Amniotic stem cell (primary cell): ENCODE measurements at regions not wholly inside any gene's neighbourhood (a gene's known extent, or its start where the extent isn't known, plus 50 kb on each side); places are given as distances from the start of the nearest gene placed in this dataset.

ENCODE experiments used
- DNase-seq: peaks from one replicate; lab custom pipeline; 2025; lab: John Stamatoyannopoulos, UW

DNA sequence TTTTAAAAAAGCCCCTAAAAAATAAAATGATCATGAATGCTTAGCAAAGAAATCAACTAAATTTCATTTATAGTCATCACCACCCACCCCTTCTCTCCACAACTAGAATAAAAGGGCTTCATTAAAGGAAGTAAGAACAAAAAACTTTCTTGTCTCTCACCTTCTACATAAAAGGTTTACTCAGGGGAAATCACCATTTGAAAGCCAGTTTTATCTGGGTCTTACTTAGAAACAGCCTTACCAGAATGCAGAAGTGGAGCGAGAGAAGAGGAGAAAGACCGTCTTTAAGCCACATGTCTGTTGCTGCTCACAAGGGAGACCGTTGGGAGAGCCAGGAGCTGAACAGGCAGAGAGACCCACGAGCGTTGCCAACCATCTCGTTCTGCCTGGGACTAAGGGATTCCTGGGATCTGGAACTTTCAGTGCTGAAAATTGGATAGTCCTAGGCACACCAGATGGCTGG lies 350.1 kb upstream of the PROK2 start:
- no peak for DNase-seq

DNA sequence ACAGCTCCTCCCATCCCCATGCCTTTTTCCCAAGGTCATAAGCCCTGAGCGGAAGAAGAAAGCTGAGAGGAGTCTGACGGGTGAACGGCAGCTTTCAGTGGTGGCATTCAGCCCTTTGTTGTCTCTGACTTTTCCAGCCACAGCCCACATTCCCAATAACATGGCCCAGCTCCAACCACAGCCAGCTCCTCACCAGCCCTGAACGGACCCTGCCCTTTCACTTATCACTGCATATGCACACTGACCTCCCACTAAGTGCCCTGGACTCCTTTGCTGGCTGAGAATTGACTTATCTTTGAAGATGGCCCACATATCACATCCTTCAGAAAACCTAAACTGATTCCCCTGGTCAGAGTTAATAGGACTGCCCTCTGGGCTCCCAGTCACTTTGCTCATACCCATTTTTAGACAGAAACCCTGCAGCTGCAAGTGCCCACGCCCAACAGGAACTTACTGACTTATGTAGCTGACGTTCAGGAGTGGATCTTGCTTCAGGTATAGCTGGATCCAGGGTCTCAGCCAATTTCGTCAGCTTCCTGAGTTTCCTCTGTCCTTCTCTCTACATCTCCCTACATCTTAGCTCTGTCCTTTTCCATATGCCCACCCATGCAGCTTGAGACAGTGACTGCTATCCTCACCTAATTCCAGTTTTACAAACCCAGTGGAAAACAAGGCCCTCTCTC lies 348.5 kb upstream of the PROK2 start:
- DNase-seq, result no peak

DNA sequence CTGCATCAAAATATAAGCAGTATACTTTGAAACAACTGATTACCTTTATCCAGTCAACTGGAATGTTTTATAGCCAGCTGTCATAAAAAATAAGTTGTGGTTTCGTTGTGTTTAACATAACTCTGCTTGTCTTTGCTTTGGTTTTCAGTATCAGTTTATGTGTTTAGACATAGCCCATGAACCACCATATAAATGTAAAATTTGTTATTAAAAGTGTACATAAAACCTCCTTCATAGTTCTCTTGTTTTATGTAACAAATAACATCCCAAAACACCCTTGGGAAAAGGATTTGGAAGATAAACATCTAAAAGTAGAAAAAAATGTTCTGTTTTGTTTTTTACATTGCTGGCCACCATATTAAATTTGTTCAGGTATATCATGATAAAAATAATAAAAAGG lies 347.0 kb upstream of the PROK2 start:
- DNase-seq, result no peak

DNA sequence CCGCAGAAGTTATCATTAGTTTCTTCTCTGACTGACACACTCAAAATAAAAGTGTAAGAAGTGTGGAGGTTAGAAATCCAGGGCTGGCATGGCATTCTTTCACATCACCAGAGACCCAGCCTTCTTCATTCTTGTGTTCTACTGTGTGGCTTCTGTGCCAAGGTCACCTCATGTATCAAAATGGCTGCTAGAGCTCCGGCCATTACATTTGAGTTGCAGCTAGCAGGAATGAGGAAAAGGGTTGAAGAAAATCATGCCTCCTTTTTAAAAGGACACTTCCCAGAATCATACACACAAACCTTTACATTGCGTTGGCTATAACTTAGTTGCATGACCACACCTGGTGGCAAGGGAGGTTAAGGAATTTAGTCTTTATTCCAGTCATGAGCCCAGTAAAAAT lies 345.6 kb upstream of the PROK2 start:
- DNase-seq, result no peak

DNA sequence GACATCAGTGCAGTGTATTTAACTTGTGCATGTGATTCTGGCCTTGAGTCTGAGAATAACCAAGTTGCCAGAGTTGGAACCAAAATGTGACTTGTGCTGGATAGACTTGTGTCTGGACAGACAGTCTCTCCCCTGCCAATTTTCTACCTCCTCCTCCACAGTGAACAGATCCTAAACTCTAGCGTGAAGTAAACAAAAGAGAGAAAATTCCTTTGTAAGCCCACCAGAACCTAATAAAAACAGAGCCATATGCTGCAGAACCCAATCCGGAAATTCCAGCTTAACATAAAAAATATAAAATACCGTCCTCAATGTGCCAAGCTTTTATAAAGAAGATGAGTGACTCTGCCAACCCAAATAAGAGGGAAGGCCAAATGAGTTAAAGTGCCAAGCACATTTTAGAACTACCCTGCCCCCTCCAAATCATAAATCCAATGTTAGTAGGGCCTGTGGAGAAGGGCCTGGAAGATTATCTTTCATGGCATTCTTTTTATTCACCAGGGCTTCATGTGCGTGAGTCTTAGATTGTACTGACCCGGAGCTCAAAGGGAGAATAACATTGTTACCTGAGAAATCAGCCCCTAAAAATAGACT lies 344.6 kb upstream of the PROK2 start:
- no peak for DNase-seq

DNA sequence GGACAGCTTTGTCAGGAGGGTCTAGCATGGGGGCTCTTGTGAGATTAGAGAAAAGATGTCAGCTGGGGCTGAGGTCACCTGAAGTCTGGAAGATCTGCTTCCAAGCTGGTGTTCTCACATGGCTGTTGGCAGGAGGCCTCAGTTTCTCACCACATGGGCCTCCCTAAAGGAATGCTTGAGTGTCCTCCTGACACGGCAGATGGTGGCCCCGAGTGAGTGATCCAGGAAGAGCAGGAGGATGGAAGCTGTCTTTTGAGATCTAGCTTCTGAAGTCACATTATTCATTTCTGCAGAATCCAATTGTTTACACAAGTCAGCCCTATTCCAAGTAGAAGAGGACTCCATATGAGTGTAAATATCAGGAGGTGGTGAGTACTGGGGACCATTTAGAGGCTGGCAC lies 344.0 kb upstream of the PROK2 start:
- DNase-seq, result no peak

DNA sequence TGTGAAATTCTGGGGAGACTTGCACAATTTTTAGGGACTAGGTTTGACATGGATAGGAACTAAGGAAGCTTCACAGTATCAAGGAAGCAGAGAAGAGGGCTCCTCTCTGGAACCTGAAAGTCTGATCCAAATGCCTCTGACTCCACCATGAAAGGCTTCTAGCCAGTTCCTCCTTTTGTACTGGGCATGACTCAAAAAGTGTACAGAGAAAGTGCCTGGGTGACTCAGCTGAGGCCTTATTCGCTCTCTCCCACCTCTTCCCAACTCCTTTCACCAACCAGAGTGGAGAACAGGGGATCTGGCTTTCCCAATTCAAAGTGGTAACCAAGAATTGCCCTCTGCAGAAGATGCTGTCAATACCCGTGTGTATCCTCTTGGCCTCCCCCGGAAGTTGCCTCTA lies 342.9 kb upstream of the PROK2 start:
- DNase-seq, result no peak

DNA sequence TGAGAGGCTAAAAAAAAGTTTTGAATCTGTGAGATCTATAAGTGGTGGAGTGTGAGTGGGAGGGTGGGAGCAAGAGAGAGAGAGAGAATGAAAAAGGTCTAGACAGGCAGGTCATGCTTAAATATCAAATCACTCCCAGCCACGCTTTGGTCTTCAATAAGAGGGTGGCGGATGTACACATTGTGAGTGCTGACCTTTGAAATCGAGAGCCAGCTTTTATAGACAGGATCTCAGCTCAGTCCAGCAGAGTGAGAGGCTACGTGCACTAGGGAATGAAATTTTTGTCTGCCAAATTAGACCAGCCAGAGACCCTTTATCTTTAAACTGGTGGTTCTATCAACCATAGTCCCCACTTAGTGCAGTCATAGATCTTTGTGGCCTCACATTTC lies 342.3 kb upstream of the PROK2 start:
- no peak for DNase-seq

DNA sequence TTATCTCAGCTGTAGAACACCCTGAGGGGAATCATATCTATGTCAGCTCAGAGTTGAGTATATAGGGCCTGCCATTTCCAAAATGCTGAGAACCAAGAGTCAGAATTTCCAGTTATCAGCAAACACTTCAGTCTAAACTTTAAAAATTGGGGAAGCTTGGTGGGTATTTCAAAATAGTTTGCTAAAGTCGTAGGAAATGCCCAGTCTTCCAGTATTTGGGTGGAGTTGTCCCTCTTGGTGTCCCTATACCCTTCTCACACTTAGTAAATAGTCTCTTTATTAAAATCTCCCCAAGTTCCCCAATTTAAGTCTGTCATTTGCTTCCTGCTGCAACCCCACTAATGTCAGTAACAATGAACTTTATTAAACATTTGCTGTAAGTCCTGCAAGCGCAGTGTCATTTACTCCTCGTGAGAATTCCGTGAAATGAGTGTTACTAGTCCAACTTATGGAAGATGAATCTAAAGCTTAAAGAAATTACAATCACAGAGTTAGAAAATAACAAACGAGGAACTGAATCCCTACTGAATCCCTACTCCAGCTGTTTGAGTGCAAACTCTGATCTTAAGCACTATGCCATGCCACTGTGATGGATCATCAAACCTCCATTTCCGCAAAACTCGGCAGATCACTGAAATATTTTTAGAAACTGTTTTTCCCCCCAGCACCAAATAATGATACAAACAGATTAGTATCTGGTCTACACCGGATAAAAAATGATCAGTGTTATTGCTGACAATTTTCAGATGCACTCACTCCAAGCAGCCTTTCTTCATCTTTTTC lies 341.7 kb upstream of the PROK2 start:
- no peak for DNase-seq

DNA sequence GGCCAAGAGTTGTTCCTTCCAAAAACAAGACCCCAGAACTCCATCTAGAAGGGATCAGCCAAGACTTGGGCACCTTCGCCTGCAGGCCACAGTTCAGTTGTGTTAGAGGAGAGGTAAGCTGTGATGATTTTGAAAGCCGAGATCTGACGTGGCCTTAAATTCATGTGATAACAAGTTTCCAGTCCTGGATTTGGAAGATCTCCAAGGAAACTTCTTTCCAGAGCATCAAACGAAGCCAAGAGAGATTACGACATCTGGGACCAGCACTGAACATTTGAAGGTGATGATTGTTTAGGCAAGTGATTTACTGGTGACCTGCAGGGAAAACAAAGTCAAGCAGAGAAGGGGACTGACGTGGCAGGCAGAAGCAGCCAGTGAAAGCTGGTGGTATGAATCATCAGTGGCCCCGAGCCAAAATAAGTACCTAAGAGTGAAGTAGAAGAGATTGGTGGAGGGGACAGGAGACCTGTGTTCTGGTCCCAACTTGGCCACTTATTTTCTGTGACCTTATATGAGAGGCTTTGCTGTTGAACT lies 339.0 kb upstream of the PROK2 start:
- DNase-seq, result peak; percentile 31

DNA sequence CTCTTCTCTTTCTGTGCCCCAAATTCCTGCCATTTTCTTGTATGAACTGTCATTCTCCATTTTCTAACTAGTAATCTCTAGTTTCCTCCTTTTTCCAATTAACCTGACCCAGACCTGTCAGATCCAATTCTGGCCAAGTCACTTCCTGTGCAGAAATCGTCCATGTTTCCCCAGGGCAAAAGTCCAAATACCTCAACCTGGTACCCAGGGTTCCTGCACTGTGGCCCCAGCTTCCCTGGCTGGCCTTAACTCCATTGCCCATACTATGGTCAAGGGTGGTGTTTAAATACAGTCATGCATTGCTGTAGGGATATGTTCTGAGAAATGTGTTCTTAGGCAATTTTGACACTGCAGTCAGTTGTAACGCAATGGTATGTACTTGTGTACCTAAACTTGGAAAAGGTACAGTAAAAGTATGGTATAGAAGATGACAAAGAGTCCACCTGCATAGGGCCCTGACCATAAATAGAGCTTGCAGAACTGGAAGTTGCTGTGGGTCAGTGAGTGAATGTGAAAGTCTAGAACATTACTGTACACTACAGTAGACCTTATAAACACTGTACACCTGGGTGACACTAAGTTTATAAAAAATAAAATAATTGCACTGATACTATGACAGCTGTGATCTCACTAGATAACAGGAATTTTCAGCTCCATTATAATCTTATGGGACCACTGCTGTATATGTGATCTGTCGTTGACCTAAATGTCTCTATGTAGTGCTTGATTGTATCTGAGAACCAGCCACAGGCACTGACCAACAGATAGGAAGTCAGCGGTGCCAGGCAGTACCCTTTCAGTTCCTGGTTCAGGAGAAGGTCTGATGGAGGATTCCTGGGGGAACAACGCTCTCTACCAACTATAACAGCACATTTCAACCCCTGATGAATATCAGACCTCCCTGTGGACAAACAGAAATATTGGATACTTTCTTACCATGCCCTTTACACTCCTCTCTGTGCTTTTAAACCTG lies 336.1 kb upstream of the PROK2 start:
- DNase-seq, result no peak

DNA sequence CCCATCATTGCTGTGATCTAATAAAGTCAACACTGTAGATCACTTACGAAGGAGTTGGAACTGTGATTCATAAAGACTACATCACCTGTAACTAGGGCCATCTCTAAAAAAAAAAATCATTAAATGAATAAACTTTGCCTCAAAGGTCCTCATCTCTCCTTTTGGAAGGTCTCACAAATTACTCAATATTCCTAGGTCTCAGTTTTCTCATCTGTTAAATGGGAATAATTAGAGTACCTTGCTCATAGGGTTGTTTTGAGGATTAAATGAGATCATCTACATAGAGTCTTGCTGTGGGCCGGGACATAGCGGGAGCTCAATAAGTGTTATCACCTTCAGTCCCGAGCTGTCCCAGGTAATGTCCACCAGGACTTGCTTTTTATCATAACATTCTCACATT lies 335.1 kb upstream of the PROK2 start:
- DNase-seq, result no peak

DNA sequence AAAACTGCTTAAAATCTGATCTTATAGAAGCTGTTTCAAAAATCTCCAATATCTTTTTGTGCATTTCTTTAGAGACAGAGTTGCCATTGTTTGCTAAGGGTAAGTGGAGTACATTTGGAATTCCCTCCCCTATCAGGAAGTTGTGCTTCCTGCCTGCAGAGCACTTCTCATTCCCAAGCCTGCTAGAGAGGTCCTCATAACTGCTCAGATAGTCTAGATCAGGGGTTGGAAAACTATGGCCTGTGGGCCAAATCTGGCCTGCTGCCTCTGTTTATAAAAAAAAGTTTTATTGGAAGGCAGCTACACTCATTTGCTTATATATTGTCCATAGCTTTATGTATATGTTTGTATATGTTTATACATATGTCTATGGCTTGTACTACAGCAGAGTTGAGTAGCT lies 333.7 kb upstream of the PROK2 start:
- no peak for DNase-seq

DNA sequence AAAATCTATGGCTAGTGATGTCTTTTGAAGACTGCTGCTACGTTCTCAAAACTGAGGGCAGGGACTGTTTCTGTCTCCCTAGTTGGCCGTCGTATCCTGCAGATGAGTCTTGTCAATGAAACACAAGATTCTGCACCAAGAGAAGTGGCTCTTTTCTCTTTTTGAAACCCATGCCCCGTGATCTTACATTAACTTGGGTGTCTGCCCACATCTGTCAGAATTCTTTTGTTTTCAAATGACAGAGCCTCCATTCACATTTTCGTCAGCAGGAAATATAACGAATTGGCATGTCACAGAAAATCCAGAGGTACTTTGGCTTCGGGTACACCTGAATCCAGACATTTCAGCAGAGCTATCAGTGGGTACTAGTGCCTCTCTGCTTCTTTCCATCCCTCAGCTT lies 331.3 kb upstream of the PROK2 start:
- no peak for DNase-seq

DNA sequence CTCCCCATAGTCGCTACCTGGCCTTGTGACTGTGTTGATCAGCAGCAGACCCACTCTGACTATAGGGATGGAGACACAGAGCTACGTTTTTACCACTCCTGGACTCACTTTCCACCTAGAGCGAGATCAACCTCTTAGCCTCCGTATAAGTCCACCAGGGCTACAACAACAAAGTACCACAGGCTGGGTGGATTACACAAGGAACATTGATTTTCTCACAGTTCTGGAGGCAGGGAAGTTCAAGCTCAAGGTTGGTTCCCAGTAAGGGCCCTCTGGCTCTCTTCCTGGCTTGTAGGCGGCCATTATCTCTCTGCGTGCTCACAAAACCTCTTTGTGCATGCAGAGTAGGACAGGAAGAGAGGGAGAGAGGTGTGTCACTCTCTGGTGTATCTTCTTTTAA lies 330.4 kb upstream of the PROK2 start:
- DNase-seq, result no peak

DNA sequence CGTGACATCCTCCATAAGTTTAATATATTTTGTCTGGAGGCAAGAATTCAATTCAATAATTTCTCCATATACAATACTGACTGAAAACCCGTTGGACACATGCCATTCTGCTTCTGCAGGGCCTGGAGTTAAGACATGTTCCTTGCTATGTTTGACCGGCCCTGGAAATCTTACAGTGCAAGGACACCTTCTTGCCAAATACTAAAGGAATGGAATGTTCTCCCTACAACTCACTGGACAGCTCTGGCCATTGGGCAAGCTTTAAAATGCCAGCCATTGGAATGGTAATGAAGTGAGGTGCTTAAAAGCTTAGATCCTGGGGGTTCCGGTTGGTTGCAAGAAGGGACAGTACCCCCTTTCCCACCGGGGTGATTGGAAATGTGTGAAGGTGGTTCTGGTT lies 329.8 kb upstream of the PROK2 start:
- DNase-seq, result no peak

DNA sequence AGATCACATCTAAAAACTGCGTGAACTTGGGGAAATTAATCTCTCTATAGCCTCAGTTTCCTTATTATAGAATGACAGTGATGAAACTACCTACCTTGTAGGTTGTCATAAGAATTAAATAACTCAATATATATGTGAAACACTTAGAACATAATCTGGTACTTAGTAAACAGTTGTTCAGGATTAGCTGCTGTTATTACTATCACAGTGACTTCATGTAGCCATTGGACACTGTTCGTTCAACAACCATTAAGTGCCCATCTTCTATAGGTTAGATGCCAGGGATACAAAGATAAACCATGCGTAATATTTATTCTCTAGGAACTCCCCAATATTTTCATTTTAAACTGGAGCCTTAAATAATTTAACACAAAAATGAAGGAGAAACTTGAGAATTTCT lies 329.0 kb upstream of the PROK2 start:
- no peak for DNase-seq

DNA sequence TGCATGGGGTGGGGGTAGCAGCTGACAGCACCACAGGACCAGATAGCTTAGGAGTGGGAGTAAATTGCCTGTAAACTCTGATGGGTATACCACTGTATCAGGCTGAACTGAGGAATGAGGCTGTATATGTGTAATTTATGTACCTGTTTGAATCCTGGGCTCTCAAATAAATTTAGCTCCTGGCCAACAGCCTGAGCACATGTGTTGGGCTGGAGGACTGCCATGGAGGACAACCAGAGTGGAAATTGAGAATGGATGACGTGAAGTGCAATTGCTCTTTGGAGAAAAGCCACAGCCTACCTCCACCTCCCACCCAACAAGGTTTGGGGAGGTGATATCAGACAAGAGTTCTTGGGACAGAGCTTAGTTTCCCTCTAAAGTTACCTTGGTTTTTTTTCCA lies 328.6 kb upstream of the PROK2 start:
- no peak for DNase-seq

DNA sequence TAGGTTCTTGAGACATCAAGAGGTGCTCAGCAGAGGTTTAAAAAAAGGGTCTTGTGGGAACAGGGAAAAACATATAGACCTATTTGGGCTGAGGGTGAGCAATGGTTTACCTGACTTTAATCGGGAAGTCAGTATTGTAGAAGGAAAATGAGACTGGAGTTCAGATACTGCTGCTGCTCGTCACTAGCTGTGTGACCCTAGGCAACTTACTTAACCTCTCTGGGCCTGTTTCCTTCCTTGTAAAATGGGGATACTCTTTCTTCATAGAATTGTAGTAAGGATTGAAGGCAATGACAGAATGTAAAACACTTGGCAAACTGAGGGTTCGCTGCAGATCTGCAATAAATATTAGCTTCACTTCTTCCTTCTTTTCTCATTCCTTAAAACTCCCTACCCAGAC lies 327.5 kb upstream of the PROK2 start:
- no peak for DNase-seq

DNA sequence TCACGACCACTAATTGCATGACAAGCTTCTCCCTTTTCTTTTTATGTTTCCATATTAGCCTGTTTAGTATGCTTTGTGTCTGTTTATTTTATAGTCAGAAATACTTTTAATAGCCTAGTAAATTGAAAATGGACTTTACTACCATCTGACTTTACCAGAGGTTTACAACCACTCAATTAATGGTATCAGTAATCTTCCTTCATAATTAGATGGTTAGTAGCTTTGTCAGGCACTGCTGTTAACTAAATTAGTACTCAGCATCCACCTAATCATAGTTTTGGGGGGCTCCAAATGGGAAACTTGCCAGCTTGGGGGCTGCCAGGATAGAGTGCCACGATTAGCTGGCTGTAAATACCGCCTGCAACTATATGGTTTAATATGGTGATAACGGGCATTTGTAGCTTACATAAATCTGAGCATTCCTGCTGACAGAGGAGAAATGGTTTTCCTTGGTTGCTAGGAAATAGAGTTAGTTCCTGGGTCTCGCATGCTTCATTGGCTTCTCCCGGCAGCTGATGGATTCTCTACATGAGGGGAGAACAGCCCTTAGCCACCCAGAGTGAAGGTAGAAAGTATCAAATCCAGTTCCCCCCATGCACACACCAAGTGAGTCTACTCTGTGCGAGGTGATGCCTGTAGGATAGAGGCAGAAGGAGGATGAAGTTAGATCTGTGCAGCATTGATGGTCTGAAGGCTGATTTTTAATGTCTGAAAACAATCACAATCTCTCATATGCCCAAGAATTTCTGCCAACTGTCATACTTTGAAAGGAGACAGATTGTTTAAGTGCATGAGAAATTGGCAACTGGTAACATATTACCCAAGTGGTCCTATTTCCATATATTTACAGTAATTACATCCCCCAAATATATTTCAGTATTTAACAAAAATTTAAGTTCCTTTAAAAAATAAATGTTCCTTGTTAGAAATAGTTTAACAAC lies 326.6 kb upstream of the PROK2 start:
- no peak for DNase-seq
